OCI-M2 (cell line): ENCODE measurements at regions not wholly inside any gene's neighbourhood (a gene's known extent, or its start where the extent isn't known, plus 50 kb on each side); places are given as distances from the start of the nearest gene placed in this dataset.

Experiments used
- DNase-seq: peaks from one replicate; lab custom pipeline; 2025; ENCODE audit not compliant: unreplicated experiment; lab: John Stamatoyannopoulos, UW

- no peak for DNase-seq
These were observed 357.3 kb upstream of the RASGEF1B start for GRCh38 chr4:81828991-81829390.

GRCh38 chr4:81827577-81828202 lies 356.0 kb upstream of the RASGEF1B start:
- DNase-seq, result no peak

- DNase-seq, result no peak
These were observed 355.2 kb upstream of the RASGEF1B start for GRCh38 chr4:81826817-81827424.

GRCh38 chr4:81826335-81826734 lies 354.6 kb upstream of the RASGEF1B start:
- no peak for DNase-seq

- DNase-seq, result no peak
These were observed 346.7 kb upstream of the RASGEF1B start for GRCh38 chr4:81818385-81818920.

GRCh38 chr4:81816031-81816761 lies 344.5 kb upstream of the RASGEF1B start:
- DNase-seq, result no peak

GRCh38 chr4:81814987-81815541 lies 343.4 kb upstream of the RASGEF1B start:
- DNase-seq, result no peak

GRCh38 chr4:81811562-81812293 lies 340.0 kb upstream of the RASGEF1B start:
- no peak for DNase-seq

- peak; percentile 53 for DNase-seq
These were observed 336.4 kb upstream of the RASGEF1B start for GRCh38 chr4:81808011-81808672.

- no peak for DNase-seq
These were observed 335.7 kb upstream of the RASGEF1B start for GRCh38 chr4:81807386-81807785.

- peak; percentile 50 for DNase-seq
These were observed 334.8 kb upstream of the RASGEF1B start for GRCh38 chr4:81806485-81806884.

- no peak for DNase-seq
These were observed 333.1 kb upstream of the RASGEF1B start for GRCh38 chr4:81804849-81805248.

GRCh38 chr4:81802285-81802846 lies 330.7 kb upstream of the RASGEF1B start:
- DNase-seq, result no peak

- DNase-seq, result no peak
These were observed 327.7 kb upstream of the RASGEF1B start for GRCh38 chr4:81799371-81799770.

GRCh38 chr4:81796790-81797528 lies 325.3 kb upstream of the RASGEF1B start:
- no peak for DNase-seq

- DNase-seq, result no peak
These were observed 320.8 kb upstream of the RASGEF1B start for GRCh38 chr4:81792521-81792920.

GRCh38 chr4:81790477-81790876 lies 318.8 kb upstream of the RASGEF1B start:
- DNase-seq, result no peak

GRCh38 chr4:81789741-81790399 lies 318.2 kb upstream of the RASGEF1B start:
- no peak for DNase-seq

- DNase-seq, result no peak
These were observed 317.5 kb upstream of the RASGEF1B start for GRCh38 chr4:81789158-81789557.
